Peyer's patch (tissue), 4 donors: ENCODE measurements at regions not wholly inside any gene's neighbourhood (a gene's known extent, or its start where the extent isn't known, plus 50 kb on each side); places are given as distances from the start of the nearest gene placed in this dataset.
A peak's percentile ranks its signal among the peaks of the same experiment; 100 is the strongest.

Source experiments
- DNase-seq, 3 donors: peaks; one replicate each; pipeline ENCODE4 v3.0.0-alpha.2; 2017 to 2019
- H3K27ac ChIP-seq, 4 donors: fragments of 200-600 bp; sonication (generic); one replicate each; pipeline ENCODE4 v1.5.1; 2016 to 2019
- H3K27me3 ChIP-seq, 2 donors: fragments of 200-600 bp; sonication (generic); one replicate each; pipeline ENCODE4 v1.5.1; 2019
- H3K36me3 ChIP-seq, 3 donors: fragments of 200-600 bp; sonication (generic); one replicate each; pipeline ENCODE4 v1.5.1; 2016 to 2019
- H3K4me1 ChIP-seq, 4 donors: fragments of 200-600 bp; sonication (generic); one replicate each; pipeline ENCODE4 v1.5.1; 2016 to 2019
- H3K4me3 ChIP-seq, 4 donors: fragments of 200-600 bp; sonication (generic); 1 replicate in 3 of 4; 2 replicates in 1 of 4; pipeline ENCODE4 v1.5.1; 2016 to 2019; ENCODE audit warnings: mild to moderate bottlenecking in 1 of 4
- H3K9me3 ChIP-seq, 4 donors: fragments of 200-600 bp; sonication (generic); one replicate each; pipeline ENCODE4 v1.5.1; 2016 to 2019; ENCODE audit warnings: mild to moderate bottlenecking in 1 of 4
- POLR2A ChIP-seq, 2 donors: fragments of 450-650 bp; IDR thresholded peaks; one replicate each; pipeline ENCODE4 v1.5.1; 2017; ENCODE audit warnings: antibody characterized with exemption in 2 of 2, mild to moderate bottlenecking in 2 of 2, moderate library complexity in 2 of 2
- TF ChIP-seq, protein P1 (sequence below), 6 experiments: fragments of 450-650 bp in 4 of 6; fragments of 200-600 bp in 2 of 6; sonication (generic) in 1 of 6; IDR thresholded peaks; one replicate each; pipeline ENCODE4 v1.5.1; 2017 to 2019; ENCODE audit warnings: antibody characterized with exemption in 6 of 6, mild to moderate bottlenecking in 3 of 6, moderate library complexity in 1 of 6

DNA sequence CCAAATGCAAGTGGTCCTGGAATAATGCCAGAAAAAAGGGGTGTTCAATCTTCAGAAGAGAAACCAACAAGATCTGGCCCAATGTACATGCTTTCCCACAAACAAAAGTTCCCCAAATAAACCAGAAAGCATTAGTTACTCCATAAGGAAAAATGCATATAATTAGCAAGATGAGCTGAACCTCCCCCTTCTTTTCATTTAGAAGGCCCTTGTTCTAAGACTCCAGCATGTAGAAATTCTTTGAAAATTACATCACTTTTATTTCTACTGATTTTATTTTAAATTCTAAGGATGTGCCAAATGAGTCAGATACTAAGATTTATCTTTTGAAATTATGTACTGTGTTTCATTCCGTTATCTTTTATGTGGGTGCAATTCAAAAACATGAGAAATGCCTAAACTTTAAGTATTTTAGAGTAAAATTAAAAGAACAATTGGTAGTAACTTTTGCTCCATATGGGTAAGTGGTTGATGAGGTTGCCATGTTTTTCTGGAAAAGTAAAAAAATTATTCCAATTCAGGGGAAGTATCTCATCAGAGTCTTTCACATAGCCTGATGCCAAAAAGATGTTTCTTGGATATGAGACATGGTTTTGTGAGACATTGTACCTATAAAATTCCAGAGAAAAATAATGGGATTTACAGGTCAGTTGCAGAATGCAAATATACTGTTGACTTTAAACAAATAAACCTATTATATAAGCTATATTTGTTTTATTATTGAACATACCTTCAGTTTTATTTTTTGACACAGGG is 106.5 kb upstream of the CCDC112 start:
- Histone ChIP-seq H3K36me3 (no peaks in the 10 kb centered on the region), H3K27me3 (no peaks in the 10 kb centered on the region), H3K4me3 (no peak overlapping the region), H3K27ac (no peak overlapping the region), H3K9me3 (no peaks in the 10 kb centered on the region), H3K4me1 (no peaks in the 10 kb centered on the region)
- TF ChIP-seq POLR2A (IDR thresholded peaks at IDR 0.05): no peak
- TF ChIP-seq, protein P1, sequence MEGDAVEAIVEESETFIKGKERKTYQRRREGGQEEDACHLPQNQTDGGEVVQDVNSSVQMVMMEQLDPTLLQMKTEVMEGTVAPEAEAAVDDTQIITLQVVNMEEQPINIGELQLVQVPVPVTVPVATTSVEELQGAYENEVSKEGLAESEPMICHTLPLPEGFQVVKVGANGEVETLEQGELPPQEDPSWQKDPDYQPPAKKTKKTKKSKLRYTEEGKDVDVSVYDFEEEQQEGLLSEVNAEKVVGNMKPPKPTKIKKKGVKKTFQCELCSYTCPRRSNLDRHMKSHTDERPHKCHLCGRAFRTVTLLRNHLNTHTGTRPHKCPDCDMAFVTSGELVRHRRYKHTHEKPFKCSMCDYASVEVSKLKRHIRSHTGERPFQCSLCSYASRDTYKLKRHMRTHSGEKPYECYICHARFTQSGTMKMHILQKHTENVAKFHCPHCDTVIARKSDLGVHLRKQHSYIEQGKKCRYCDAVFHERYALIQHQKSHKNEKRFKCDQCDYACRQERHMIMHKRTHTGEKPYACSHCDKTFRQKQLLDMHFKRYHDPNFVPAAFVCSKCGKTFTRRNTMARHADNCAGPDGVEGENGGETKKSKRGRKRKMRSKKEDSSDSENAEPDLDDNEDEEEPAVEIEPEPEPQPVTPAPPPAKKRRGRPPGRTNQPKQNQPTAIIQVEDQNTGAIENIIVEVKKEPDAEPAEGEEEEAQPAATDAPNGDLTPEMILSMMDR (IDR thresholded peaks at IDR 0.05): no peak
- no peak for DNase-seq

DNA sequence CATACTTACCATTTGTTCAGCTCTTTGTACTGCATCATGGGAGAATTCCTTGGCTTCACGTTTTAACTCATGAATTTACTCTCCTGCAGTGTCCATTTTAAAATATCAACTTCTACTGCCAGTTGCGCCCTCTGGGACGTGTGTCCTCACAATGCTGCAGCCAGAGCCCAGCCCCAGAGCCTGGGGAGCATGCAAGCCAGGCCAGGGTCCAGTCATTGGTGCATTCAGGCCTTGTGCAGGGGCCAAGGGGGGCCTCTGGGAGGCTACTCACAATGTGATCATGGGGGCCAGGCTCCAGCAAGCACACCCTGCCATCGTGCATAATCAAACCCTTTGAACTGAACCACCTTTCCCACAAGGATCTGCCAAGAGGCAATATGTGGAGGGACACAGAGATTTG is 105.6 kb upstream of the CCDC112 start:
- Histone ChIP-seq H3K27me3 (no peaks in the 10 kb centered on the region), H3K4me1 (no peaks in the 10 kb centered on the region), H3K9me3 (no peaks in the 10 kb centered on the region), H3K27ac (no peak overlapping the region), H3K36me3 (no peaks in the 10 kb centered on the region), H3K4me3 (no peak overlapping the region)
- no peak for DNase-seq
- TF ChIP-seq, protein P1 (IDR thresholded peaks at IDR 0.05): no peak
- TF ChIP-seq POLR2A (IDR thresholded peaks at IDR 0.05): no peak

DNA sequence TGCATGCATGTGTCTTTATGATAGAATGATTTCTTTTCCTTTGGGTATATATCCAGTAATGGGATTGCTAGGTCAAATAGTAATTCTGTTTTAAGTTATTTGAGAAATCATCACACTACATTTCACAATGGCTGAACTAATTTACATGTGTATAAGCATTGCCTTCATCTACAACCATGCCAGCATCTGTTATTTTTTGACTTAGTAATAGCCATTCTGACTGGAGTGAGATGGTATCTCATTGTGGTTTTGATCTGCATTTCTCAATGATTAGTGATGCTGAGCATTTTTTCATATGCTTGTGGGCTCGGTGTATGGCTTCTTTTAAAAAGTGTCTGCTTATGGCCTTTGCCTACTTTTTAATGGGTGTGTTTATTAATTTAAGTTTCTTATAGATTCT is 102.3 kb upstream of the CCDC112 start:
- Histone ChIP-seq H3K36me3 (no peaks in the 10 kb centered on the region), H3K9me3 (no peaks in the 10 kb centered on the region), H3K4me3 (no peak overlapping the region), H3K27ac (no peak overlapping the region), H3K27me3 (no peaks in the 10 kb centered on the region), H3K4me1 (peaks cover 0 to 4% (median 0%) of the 10 kb centered on the region in 4 donors)
- TF ChIP-seq, protein P1 (IDR thresholded peaks at IDR 0.05): no peak
- TF ChIP-seq POLR2A (IDR thresholded peaks at IDR 0.05): no peak
- no peak for DNase-seq

DNA sequence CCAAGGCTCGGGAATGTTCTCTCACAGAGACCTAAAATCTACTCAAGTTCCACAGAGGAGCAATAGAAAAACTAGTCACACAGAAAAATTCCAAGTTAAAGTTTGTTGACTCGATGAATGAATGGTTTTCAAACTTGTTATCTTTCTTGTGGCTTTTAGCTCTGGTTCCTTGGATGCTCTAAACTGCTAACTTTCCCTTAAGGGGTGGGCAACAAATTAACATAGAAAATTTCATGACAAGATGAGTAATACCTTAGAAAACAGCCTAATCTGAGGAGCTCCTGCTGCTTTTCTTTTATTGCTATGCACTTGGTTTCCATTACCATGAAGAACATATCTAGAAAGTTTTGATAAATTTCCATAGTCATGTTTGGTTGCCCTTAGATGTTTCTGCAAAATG is 100.2 kb upstream of the CCDC112 start:
- TF ChIP-seq POLR2A (IDR thresholded peaks at IDR 0.05): no peak
- TF ChIP-seq, protein P1 (IDR thresholded peaks at IDR 0.05): no peak
- no peak for DNase-seq
- Histone ChIP-seq H3K4me3 (no peak overlapping the region), H3K9me3 (no peaks in the 10 kb centered on the region), H3K27ac (no peak overlapping the region), H3K4me1 (peaks cover 0 to 4% (median 0%) of the 10 kb centered on the region in 4 donors), H3K27me3 (no peaks in the 10 kb centered on the region), H3K36me3 (no peaks in the 10 kb centered on the region)

DNA sequence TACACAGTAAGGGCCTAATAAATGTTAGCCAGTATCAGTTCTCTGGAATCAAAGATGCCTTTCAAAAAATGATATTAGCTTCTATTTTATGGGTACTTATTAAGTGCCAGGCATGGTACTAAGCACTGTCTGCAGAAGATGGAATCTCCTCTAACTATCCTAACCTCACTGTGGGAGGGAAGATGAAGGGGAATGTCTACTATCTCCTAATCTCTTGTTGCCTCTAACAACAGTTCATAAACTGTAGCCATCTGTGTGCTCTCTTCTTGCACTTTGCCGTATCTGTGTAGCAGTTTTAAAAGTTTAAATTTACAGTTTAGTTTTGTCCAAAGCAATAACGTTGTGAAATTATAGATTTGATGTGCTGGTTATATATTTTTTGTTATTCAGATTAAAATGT is 99.6 kb upstream of the CCDC112 start:
- no peak overlapping the region for H3K4me3 ChIP-seq
- H3K27ac ChIP-seq: peak overlapping the region in 2 of 4 donors; percentile 50 to 80
- H3K27me3 ChIP-seq: no peaks in the 10 kb centered on the region
- no peak for DNase-seq
- peaks cover 0 to 4% (median 0%) of the 10 kb centered on the region in 4 donors for H3K4me1 ChIP-seq
- no peaks in the 10 kb centered on the region for H3K36me3 ChIP-seq
- no peaks in the 10 kb centered on the region for H3K9me3 ChIP-seq
- TF ChIP-seq, protein P1 (IDR thresholded peaks at IDR 0.05): no peak
- no peak for TF ChIP-seq POLR2A (IDR thresholded peaks at IDR 0.05)
